Neural progenitor cell (in vitro differentiated cells): ENCODE measurements at regions not wholly inside any gene's neighbourhood (a gene's known extent, or its start where the extent isn't known, plus 50 kb on each side); places are given as distances from the start of the nearest gene placed in this dataset.

Source experiments
- CTCF ChIP-seq: fragments of 200-600 bp; sonication (generic); IDR thresholded peaks from 2 replicates; pipeline ENCODE4 v1.5.1; 2017; ENCODE audit warnings: antibody characterized with exemption, mild to moderate bottlenecking
- EZH2 ChIP-seq: fragments of 200-600 bp; sonication (generic); IDR thresholded peaks from 2 replicates; pipeline ENCODE4 v1.6.1; 2017; ENCODE audit warnings: antibody characterized with exemption, mild to moderate bottlenecking, moderate library complexity
- EZH2phosphoT487 ChIP-seq: fragments of 200-600 bp; sonication (generic); IDR thresholded peaks from 2 replicates; pipeline ENCODE4 v1.6.1; 2017; ENCODE audit warnings: antibody characterized with exemption

GRCh38 chr11:128235958-128236357 lies 351.4 kb downstream of the ETS1 start:
- no peak for TF ChIP-seq CTCF
- TF ChIP-seq EZH2: no peak
- TF ChIP-seq EZH2phosphoT487: no peak
